Peyer's patch (tissue), 4 donors: ENCODE measurements at regions not wholly inside any gene's neighbourhood (a gene's known extent, or its start where the extent isn't known, plus 50 kb on each side); places are given as distances from the start of the nearest gene placed in this dataset.
A peak's percentile ranks its signal among the peaks of the same experiment; 100 is the strongest.
"Not testable (repeated sequence)": the region's sequence is repeated elsewhere in the genome, so short reads cannot be mapped to it uniquely, and the experiment has no call there.

Experiments
- DNase-seq, 3 donors: peaks; one replicate each; pipeline ENCODE4 v3.0.0-alpha.2; 2017 to 2019
- H3K27ac ChIP-seq, 4 donors: fragments of 200-600 bp; sonication (generic); one replicate each; pipeline ENCODE4 v1.5.1; 2016 to 2019
- H3K27me3 ChIP-seq, 2 donors: fragments of 200-600 bp; sonication (generic); one replicate each; pipeline ENCODE4 v1.5.1; 2019
- H3K36me3 ChIP-seq, 3 donors: fragments of 200-600 bp; sonication (generic); one replicate each; pipeline ENCODE4 v1.5.1; 2016 to 2019
- H3K4me1 ChIP-seq, 4 donors: fragments of 200-600 bp; sonication (generic); one replicate each; pipeline ENCODE4 v1.5.1; 2016 to 2019
- H3K4me3 ChIP-seq, 4 donors: fragments of 200-600 bp; sonication (generic); 1 replicate in 3 of 4; 2 replicates in 1 of 4; pipeline ENCODE4 v1.5.1; 2016 to 2019; ENCODE audit warnings: mild to moderate bottlenecking in 1 of 4
- H3K9me3 ChIP-seq, 4 donors: fragments of 200-600 bp; sonication (generic); one replicate each; pipeline ENCODE4 v1.5.1; 2016 to 2019; ENCODE audit warnings: mild to moderate bottlenecking in 1 of 4
- CTCF ChIP-seq, 6 experiments: fragments of 450-650 bp in 4 of 6; fragments of 200-600 bp in 2 of 6; sonication (generic) in 1 of 6; IDR thresholded peaks; one replicate each; pipeline ENCODE4 v1.5.1; 2017 to 2019; ENCODE audit warnings: antibody characterized with exemption in 6 of 6, mild to moderate bottlenecking in 3 of 6, moderate library complexity in 1 of 6
- POLR2A ChIP-seq, 2 donors: fragments of 450-650 bp; IDR thresholded peaks; one replicate each; pipeline ENCODE4 v1.5.1; 2017; ENCODE audit warnings: antibody characterized with exemption in 2 of 2, mild to moderate bottlenecking in 2 of 2, moderate library complexity in 2 of 2

GRCh38 chr7:131942287-131943150, 386.1 kb upstream of the PODXL start:
- no peak for TF ChIP-seq CTCF (IDR thresholded peaks at IDR 0.05)
- no peak for TF ChIP-seq POLR2A (IDR thresholded peaks at IDR 0.05)
- Histone ChIP-seq H3K4me1 (peaks cover 0 to 12% (median 0%) of the 10 kb centered on the region in 4 donors), H3K27ac (no peak overlapping the region), H3K27me3 (no peaks in the 10 kb centered on the region), H3K9me3 (no peaks in the 10 kb centered on the region), H3K4me3 (no peak overlapping the region), H3K36me3 (no peaks in the 10 kb centered on the region)
- DNase-seq = no peak

GRCh38 chr7:131941291-131941690, 384.9 kb upstream of the PODXL start:
- H3K27ac ChIP-seq = no peak overlapping the region
- DNase-seq = no peak
- H3K36me3 ChIP-seq = no peaks in the 10 kb centered on the region
- H3K27me3 ChIP-seq = no peaks in the 10 kb centered on the region
- H3K4me1 ChIP-seq = peaks cover 0 to 12% (median 0%) of the 10 kb centered on the region in 4 donors
- TF ChIP-seq POLR2A (IDR thresholded peaks at IDR 0.05) (no peak), CTCF (IDR thresholded peaks at IDR 0.05) (no peak)
- no peak overlapping the region for H3K4me3 ChIP-seq
- no peaks in the 10 kb centered on the region for H3K9me3 ChIP-seq

- H3K27ac ChIP-seq = no peak overlapping the region
- H3K27me3 ChIP-seq = no peaks in the 10 kb centered on the region
- TF ChIP-seq CTCF (IDR thresholded peaks at IDR 0.05) (no peak), POLR2A (IDR thresholded peaks at IDR 0.05) (no peak)
- peaks cover 0 to 6% (median 0%) of the 10 kb centered on the region in 4 donors for H3K4me1 ChIP-seq
- H3K4me3 ChIP-seq = no peak overlapping the region
- DNase-seq = no peak
- no peaks in the 10 kb centered on the region for H3K9me3 ChIP-seq
- H3K36me3 ChIP-seq = no peaks in the 10 kb centered on the region
These were observed 384.3 kb upstream of the PODXL start for GRCh38 chr7:131940621-131941165.

- not testable (repeated sequence) for H3K27ac ChIP-seq, H3K9me3 ChIP-seq, H3K4me3 ChIP-seq, H3K4me1 ChIP-seq, H3K36me3 ChIP-seq, DNase-seq, H3K27me3 ChIP-seq
These were observed 382.4 kb upstream of the PODXL start for GRCh38 chr7:131938788-131939187.

GRCh38 chr7:131937868-131938267, 381.4 kb upstream of the PODXL start:
- H3K4me3 ChIP-seq = no peak overlapping the region
- peaks cover 0 to 7% (median 0%) of the 10 kb centered on the region in 4 donors for H3K4me1 ChIP-seq
- DNase-seq = no peak
- no peaks in the 10 kb centered on the region for H3K36me3 ChIP-seq
- H3K27ac ChIP-seq = no peak overlapping the region
- H3K9me3 ChIP-seq = no peaks in the 10 kb centered on the region
- H3K27me3 ChIP-seq = no peaks in the 10 kb centered on the region
- TF ChIP-seq POLR2A (IDR thresholded peaks at IDR 0.05) = no peak
- no peak for TF ChIP-seq CTCF (IDR thresholded peaks at IDR 0.05)

- H3K9me3 ChIP-seq = no peaks in the 10 kb centered on the region
- DNase-seq = no peak
These were observed 378.8 kb upstream of the PODXL start for GRCh38 chr7:131935180-131935579.

More at GRCh38 chr7:131935180-131935579, 378.8 kb upstream of the PODXL start:
- H3K4me1 ChIP-seq = peaks cover 0 to 7% (median 0%) of the 10 kb centered on the region in 4 donors
- TF ChIP-seq POLR2A (IDR thresholded peaks at IDR 0.05) (no peak), CTCF (IDR thresholded peaks at IDR 0.05) (peak in 1 of 6 experiments; percentile 24)
- H3K4me3 ChIP-seq = no peak overlapping the region
- H3K27me3 ChIP-seq = no peaks in the 10 kb centered on the region
- peak overlapping the region in 3 of 4 donors; percentile 10 to 57 (median 33) for H3K27ac ChIP-seq
- H3K36me3 ChIP-seq = no peaks in the 10 kb centered on the region
